GM13977 (cell line): ENCODE measurements at regions not wholly inside any gene's neighbourhood (a gene's known extent, or its start where the extent isn't known, plus 50 kb on each side); places are given as distances from the start of the nearest gene placed in this dataset.

Experiments used
- DNase-seq: peaks from one replicate; pipeline ENCODE4 v3.0.0; 2012; ENCODE audit warnings: low spot score
- in situ Hi-C: fragments of 300-500 bp; cut with MboI; formaldehyde crosslinking; loops from one replicate; pipeline ENCODE4 v1.12.0; 2022; ENCODE audit warnings: low sequenced_read_pairs, low pct_unique_long_range_greater_than_20kb, mixed read lengths, inconsistent platforms; ENCODE audit not compliant: unreplicated experiment
- TF ChIP-seq, protein P1 (sequence below): IDR thresholded peaks from 2 replicates; pipeline ENCODE4 v1.5.1; 2012; ENCODE audit warnings: mild to moderate bottlenecking, control low read depth; ENCODE audit not compliant: insufficient read depth; ENCODE audit errors: extremely low read depth, missing control alignments

DNA sequence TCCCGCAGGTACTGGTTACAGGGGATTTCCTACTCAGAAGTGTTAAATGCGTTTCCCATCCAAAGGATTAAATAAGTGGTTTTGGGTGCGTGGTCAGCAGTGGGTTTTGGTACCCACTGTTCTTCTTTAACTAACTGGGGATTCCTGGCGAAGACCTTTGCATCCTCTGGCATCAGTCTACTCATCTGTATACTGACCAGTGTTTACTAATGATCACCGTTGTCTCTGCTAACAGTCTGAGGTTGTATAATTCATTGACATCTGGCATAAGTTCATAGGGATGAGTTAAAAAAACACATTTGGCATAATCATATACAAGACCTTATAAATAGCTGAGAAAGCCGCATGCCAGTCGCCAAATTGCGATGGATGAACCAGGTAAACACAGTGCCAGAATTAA lies 339.1 kb downstream of the PMP22 start:
- DNase-seq, result no peak
- TF ChIP-seq, protein P1, sequence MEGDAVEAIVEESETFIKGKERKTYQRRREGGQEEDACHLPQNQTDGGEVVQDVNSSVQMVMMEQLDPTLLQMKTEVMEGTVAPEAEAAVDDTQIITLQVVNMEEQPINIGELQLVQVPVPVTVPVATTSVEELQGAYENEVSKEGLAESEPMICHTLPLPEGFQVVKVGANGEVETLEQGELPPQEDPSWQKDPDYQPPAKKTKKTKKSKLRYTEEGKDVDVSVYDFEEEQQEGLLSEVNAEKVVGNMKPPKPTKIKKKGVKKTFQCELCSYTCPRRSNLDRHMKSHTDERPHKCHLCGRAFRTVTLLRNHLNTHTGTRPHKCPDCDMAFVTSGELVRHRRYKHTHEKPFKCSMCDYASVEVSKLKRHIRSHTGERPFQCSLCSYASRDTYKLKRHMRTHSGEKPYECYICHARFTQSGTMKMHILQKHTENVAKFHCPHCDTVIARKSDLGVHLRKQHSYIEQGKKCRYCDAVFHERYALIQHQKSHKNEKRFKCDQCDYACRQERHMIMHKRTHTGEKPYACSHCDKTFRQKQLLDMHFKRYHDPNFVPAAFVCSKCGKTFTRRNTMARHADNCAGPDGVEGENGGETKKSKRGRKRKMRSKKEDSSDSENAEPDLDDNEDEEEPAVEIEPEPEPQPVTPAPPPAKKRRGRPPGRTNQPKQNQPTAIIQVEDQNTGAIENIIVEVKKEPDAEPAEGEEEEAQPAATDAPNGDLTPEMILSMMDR, result no peak
- in situ Hi-C loops, result loop anchor here (25.0 kb wide), 1 partner anchor 1339 kb away; no protein-coding TSS in a partner anchor

DNA sequence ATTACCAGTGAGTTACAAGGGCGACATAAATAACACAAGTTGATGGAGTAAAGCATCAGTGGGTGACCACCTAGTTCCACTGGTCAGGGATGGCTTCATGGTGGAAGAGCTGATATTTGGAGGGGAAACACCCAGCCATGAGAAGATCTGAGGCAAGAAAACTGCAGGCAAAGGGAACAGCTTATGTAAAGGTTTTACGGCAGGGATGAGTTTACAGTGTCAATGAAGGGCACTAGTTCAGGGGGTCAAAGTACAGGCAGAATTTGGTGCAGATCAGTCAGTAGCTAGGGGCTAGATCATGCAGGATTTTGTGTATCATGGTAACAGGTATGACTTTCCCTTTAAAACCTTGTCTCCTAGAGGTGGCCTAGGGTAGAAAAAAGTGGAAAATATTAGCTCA lies 339.6 kb downstream of the PMP22 start:
- no peak for DNase-seq
- TF ChIP-seq, protein P1, result no peak
- in situ Hi-C loops, result loop anchor here (25.0 kb wide), 1 partner anchor 1338 kb away; no protein-coding TSS in a partner anchor

DNA sequence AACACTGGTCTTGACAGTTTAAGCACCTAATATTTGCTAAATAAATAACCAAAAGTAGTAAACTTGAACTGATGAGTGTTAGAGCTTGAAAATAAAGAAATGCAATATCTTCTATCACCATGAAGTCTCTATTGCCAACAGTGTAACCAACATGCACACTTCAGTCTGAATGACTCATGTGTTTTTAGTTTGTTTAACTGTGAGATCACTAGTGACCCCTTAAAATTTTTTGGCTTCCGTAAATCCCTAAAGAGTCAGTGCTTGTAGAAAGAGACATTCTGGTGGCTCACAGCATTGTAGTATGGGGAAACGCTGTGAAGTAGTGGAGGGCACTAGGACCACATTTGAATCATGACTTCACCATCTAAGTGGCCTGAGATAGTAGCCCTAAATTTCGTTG lies 341.1 kb downstream of the PMP22 start:
- in situ Hi-C loops, result no loop called here
- no peak for DNase-seq
- TF ChIP-seq, protein P1, result no peak

DNA sequence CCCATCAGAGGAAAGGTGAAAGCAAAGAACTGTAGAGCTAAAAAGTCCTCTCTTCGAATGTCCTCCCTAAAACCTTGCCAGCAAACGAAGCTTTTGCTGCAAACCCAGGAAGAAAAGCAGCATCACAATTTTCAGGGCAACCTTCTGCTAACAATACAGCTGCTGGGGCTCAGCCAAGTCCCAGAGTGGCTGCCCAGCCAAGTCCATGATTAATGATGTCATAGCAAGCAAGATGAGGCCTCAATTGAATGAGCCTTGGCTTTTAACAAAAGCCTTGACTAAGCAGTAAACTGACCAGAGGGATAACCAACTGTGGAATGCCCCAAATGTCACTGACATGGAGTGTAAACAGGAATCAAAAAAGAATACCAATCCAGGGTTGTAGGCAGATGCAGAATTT lies 342.7 kb downstream of the PMP22 start:
- in situ Hi-C loops, result no loop called here
- TF ChIP-seq, protein P1, result no peak
- no peak for DNase-seq

DNA sequence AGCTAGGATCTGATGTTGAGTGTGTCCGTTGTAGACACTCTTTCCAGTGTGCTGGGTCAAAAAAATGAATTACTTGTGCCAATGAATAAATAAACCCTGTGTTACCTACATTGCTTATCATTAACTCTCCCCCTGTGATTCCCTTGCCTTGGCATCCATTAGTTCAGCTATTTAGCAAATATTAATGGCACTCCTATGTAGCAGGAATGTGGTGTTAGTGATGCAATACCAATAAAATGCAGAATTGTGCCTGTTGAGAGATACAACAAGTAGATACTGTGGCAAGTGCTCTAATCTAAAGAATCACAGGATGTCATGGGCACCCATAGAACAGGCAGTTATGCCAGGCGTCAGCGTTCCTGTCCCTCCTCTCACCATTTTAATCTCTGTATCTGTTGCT lies 343.2 kb downstream of the PMP22 start:
- no peak for DNase-seq
- in situ Hi-C loops, result no loop called here
- TF ChIP-seq, protein P1, result no peak

DNA sequence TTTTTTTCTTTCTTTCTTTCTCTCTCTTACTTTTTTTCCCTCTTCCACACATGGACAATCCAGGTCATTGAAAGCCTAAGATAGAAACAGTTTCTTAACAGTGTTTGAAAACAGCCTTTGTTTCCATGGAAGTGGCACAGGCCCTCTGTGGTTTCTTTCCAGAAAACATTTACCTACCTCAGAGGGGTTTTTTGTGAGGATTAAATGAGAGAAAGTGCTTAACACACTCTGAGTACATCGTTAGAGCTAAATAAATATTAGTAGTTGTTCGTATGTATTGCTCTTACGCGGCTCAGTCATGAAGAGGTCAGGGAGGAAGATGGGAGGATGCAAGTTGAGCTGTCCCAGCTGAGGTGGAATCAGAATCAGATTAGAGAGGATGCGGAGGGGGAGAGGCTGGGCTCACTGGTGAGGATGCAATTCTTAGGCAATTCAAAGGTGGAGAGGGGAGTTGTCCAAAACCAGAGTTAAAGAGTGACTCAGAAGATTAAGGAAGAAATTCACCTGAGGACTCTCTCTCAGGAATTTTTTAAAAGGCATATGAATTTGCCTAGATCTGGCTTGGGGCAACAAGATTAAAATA lies 345.4 kb downstream of the PMP22 start:
- TF ChIP-seq, protein P1, result no peak
- in situ Hi-C loops, result no loop called here
- no peak for DNase-seq
